ENCODE measurements at regions not wholly inside any gene's neighbourhood (a gene's known extent, or its start where the extent isn't known, plus 50 kb on each side); places are given as distances from the start of the nearest gene placed in this dataset.

GRCh38 chr9:17019398-17019797, 115.4 kb upstream of the CNTLN start:
- TF ChIP-seq, protein P1, sequence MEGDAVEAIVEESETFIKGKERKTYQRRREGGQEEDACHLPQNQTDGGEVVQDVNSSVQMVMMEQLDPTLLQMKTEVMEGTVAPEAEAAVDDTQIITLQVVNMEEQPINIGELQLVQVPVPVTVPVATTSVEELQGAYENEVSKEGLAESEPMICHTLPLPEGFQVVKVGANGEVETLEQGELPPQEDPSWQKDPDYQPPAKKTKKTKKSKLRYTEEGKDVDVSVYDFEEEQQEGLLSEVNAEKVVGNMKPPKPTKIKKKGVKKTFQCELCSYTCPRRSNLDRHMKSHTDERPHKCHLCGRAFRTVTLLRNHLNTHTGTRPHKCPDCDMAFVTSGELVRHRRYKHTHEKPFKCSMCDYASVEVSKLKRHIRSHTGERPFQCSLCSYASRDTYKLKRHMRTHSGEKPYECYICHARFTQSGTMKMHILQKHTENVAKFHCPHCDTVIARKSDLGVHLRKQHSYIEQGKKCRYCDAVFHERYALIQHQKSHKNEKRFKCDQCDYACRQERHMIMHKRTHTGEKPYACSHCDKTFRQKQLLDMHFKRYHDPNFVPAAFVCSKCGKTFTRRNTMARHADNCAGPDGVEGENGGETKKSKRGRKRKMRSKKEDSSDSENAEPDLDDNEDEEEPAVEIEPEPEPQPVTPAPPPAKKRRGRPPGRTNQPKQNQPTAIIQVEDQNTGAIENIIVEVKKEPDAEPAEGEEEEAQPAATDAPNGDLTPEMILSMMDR (IDR thresholded peaks at IDR 0.05), result no peak
- TF ChIP-seq ZFX (IDR thresholded peaks at IDR 0.05; ENCODE audit: borderline replicate concordance), result no peak

Measured in 22Rv1 (cell line).